GM19023 (cell line): ENCODE measurements at regions not wholly inside any gene's neighbourhood (a gene's known extent, or its start where the extent isn't known, plus 50 kb on each side); places are given as distances from the start of the nearest gene placed in this dataset.
"Not testable (repeated sequence)": the region's sequence is repeated elsewhere in the genome, so short reads cannot be mapped to it uniquely, and the experiment has no call there.

Experiments used
- ATAC-seq: cut with Tn5 transposase; IDR thresholded peaks from one replicate; pipeline ENCODE4 v1.9.1; 2021; ENCODE audit warnings: mild to moderate bottlenecking, moderate library complexity; ENCODE audit not compliant: unreplicated experiment

GRCh38 chr3:110644203-110644602, 427.4 kb upstream of the NECTIN3 start:
- ATAC-seq, result no peak

- no peak for ATAC-seq
Observed at GRCh38 chr3:110646055-110646454, 425.6 kb upstream of the NECTIN3 start.

GRCh38 chr3:110646496-110646895, 425.1 kb upstream of the NECTIN3 start:
- no peak for ATAC-seq

GRCh38 chr3:110647586-110647985, 424.0 kb upstream of the NECTIN3 start:
- no peak for ATAC-seq

- ATAC-seq, result no peak
Observed at GRCh38 chr3:110650741-110651140, 420.9 kb upstream of the NECTIN3 start.

GRCh38 chr3:110654843-110655502, 416.6 kb upstream of the NECTIN3 start:
- no peak for ATAC-seq

- no peak for ATAC-seq
Observed at GRCh38 chr3:110656394-110657025, 415.1 kb upstream of the NECTIN3 start.

GRCh38 chr3:110664148-110664547, 407.5 kb upstream of the NECTIN3 start:
- no peak for ATAC-seq

- ATAC-seq, result no peak
Observed at GRCh38 chr3:110666495-110666894, 405.1 kb upstream of the NECTIN3 start.

- no peak for ATAC-seq
Observed at GRCh38 chr3:110667216-110667615, 404.4 kb upstream of the NECTIN3 start.

- ATAC-seq, result no peak
Observed at GRCh38 chr3:110670407-110670806, 401.2 kb upstream of the NECTIN3 start.

GRCh38 chr3:110677506-110677905, 394.1 kb upstream of the NECTIN3 start:
- no peak for ATAC-seq

- ATAC-seq, result no peak
Observed at GRCh38 chr3:110679285-110679684, 392.3 kb upstream of the NECTIN3 start.

GRCh38 chr3:110680450-110680849, 391.2 kb upstream of the NECTIN3 start:
- no peak for ATAC-seq

- no peak for ATAC-seq
Observed at GRCh38 chr3:110684466-110684865, 387.1 kb upstream of the NECTIN3 start.

GRCh38 chr3:110685630-110686029, 386.0 kb upstream of the NECTIN3 start:
- no peak for ATAC-seq

GRCh38 chr3:110686701-110687100, 384.9 kb upstream of the NECTIN3 start:
- no peak for ATAC-seq

- ATAC-seq, result no peak
Observed at GRCh38 chr3:110687138-110687537, 384.5 kb upstream of the NECTIN3 start.

GRCh38 chr3:110697961-110698360, 373.7 kb upstream of the NECTIN3 start:
- ATAC-seq, result no peak

- ATAC-seq, result not testable (repeated sequence)
Observed at GRCh38 chr3:110704332-110704731, 367.3 kb upstream of the NECTIN3 start.

GRCh38 chr3:110708156-110708555, 363.5 kb upstream of the NECTIN3 start:
- no peak for ATAC-seq

- ATAC-seq, result no peak
Observed at GRCh38 chr3:110710156-110710555, 361.5 kb upstream of the NECTIN3 start.

GRCh38 chr3:110710603-110711002, 361.0 kb upstream of the NECTIN3 start:
- ATAC-seq, result no peak
